Activated CD4-positive, alpha-beta T cell treated with anti-CD3 and anti-CD28 coated beads for 1 hour (primary cell): ENCODE measurements at regions not wholly inside any gene's neighbourhood (a gene's known extent, or its start where the extent isn't known, plus 50 kb on each side); places are given as distances from the start of the nearest gene placed in this dataset.

ENCODE experiments used
- DNase-seq: peaks from one replicate; pipeline ENCODE4 v3.0.0-alpha.2; 2020

- DNase-seq: no peak
Measured at GRCh38 chr5:68543212-68543611, 327.7 kb downstream of the PIK3R1 start.

DNA sequence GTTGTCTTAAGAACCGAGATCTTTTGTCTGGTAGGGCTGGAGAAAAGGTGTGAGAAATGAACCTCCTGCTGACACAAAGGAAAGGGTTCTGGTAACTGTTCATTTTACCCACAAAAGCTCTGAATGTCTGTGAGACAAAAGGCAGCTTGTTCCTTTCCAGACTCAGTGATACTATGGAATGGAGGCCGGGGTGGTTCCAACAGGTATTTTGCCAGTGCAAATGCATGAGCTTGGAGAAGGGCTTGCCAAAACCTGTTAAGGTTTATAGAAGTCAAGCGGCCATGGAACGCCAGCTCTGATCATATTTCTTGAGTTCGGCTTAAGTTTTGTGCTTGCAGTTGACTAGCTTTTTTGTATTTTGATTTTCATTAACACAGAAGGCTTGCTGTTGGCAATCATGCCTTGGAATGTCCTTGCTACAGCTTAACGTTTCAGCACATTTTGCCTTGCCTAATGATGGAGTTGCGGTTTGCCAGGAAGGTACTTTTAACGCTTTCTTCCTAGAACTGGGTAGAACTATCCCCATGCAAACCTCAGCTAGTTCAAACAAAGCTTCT lies 328.6 kb downstream of the PIK3R1 start:
- DNase-seq: no peak

DNA sequence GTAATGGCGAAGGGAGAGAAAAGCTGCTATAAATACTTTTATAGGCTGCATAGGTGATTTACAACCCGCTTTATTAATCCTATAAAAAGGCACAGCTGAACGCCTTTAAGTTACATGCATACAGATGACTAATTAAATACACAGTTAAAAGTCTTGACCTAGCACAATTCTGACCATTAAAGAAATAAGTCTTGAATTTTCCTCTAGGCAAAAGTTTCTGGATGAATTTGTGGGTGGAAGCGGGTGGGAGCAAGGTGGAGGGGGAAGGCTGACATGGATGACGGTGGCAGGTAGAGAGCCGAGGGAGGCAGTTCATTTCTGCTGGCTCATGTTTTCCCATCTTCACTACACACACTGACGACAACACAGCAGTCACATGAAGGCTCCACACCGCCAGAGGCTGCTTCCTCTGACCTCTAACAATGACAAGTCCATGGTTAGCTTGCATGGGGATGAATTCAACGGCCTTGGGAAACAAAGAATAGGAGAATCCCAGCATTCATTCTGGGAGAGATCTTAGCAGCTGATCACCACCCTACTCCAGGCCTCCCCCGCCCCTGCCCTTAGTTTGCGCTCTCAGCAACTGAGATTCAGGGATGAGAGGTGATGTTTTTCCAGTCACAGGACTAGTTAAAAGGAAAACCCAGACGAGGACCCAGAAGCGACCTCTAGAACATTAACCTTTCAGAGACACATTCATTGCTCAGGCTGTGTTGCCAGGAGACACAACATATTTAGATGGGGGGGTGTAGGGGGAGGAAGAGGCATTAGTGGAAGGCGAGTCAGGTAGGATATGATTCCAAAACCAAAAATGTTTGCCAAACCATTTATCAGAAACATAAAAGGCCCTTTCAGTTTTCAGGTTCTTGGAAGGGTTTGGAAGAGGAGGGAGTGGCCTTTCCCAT lies 329.3 kb downstream of the PIK3R1 start:
- no peak for DNase-seq

- DNase-seq: no peak
Measured at GRCh38 chr5:68545636-68546295, 330.2 kb downstream of the PIK3R1 start.

GRCh38 chr5:68547056-68547455 lies 331.5 kb downstream of the PIK3R1 start:
- DNase-seq: no peak

DNA sequence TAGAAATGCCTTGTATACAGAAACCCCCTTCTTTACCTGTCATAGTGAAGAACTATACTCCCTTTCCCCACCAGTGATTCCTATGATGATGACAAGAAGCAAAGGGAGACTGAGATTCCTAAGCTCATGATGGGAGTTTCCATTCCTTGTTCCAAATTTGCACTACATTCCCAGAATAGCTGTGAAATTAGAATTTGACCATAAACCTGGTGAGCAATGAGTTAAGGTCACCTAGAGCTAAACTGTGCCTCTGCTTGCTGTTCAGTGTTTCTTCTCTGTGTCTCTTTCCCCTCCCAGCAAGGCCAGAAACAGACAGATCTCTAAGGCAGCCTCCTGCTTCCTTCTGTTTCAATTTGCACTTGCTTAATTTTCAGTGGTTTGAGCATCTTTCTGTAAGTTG lies 332.1 kb downstream of the PIK3R1 start:
- DNase-seq: no peak

DNA sequence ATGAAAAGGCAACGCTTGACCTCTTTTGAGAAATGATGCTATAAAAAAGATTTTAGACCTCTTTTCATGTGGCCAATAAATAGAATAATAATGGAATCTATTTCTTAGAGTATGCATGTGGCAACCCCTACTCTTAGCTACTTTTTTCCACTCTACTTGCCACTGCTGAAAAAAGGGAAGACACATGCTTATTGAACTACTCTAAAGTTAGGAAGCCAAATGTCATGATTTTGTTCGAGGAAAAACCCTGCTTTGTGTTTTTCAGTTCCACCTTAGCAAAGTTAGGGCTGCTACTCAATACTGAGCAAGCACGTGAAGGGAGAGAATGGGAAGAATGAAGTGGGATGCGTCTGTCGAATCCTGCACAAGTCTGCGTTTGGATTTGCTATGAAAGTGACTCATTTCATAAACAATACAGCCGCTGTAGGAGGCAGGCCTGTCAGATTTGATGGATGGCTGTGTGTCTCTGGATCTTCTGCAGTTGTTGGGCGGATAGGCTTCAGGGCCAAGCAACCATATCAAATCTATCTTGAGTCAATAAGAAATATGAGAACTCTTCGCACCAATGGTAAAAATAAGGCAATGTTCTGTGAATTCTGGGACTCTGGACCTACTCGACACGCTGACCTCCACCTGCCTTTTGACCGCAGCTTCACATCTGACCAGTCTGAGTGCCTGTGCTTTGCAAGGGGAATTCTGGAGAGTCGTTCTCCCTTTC lies 333.6 kb downstream of the PIK3R1 start:
- no peak for DNase-seq

- no peak for DNase-seq
Measured at GRCh38 chr5:68550015-68550414, 334.5 kb downstream of the PIK3R1 start.

DNA sequence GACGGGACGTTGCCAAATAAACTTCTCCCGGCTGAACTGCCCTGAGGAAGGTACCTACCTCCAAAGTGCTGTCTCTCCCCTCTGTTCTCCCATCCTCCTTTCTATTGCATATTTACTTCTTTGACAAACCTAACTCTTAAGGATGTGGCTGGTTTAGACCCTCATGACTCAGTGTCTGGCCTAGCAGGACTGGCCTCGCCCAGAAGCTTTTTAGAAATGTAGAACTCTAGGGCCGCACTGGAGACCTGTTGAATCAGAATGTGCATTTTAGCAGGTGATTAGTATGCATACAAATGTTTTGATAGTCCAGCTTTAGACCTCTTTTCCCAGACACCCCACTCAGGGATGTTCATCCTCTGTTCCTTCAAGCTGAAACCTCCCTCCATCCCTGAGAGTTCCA lies 335.9 kb downstream of the PIK3R1 start:
- DNase-seq: no peak

DNA sequence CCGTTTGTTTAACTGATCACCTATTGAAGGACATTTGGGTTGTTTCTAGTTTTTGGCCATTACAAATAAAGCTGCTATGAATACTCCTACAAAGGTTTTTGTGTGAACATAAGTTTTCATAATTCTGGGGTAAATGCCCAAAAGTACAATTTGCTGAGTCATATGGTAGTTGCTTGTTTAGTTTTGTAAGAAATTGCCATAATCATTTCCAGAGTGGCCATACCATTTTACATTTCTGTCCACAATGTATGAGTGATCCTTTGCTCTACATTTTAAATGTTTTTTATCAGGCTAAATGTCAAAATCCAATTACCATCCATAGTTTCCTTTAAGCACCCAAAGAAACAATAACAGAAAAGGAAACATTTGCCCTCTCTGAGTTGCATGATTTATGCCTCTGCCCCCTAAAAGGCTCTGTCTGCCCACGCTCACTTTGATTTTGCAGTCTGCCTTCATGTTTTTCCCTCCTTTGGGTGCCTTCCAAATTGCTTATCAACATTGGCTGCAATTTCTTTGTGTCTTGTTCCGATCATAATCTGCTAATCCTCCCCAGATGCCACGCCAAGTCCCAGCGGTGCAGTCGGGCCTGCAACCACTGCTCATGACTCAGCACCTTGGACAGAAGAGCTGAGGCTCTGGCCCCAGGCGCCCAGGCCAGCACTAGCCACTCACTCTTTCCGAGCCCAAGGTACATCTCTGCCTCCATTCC lies 339.2 kb downstream of the PIK3R1 start:
- DNase-seq: no peak

DNA sequence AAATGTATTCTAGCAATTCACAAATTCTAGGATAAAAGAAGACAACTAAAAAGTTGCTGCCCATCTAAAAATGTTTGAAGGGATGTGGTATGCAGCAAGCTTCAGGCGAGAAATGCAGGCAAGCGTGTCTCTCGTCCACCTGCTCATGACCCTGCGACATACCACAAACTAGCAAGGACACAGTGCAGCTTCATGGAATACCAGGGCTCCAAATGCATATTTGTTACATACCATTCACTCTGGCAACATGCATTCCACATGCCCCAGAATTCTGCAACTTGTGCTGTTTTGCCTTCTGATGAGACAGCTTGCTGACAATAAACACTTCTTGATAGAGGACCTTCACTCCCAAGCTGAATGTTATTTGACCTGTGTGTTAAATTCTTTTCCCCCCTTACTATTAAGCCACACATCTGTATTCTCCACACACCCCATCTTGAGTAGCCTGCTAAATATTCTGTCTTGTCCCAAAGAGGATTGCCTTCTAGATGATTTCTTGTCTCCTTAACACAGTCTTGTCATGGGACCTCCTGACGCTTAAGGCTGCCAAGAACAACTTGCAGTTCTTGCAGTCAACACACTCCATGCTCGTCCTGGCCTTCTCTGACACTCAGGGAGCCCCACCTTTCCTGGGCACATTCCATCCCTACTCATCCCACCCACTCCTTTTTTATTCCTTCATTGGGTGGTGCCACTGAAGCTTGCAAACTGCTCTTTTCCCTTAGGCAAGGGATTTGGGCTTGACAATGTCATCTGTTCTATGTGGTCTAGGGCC lies 340.5 kb downstream of the PIK3R1 start:
- no peak for DNase-seq

DNA sequence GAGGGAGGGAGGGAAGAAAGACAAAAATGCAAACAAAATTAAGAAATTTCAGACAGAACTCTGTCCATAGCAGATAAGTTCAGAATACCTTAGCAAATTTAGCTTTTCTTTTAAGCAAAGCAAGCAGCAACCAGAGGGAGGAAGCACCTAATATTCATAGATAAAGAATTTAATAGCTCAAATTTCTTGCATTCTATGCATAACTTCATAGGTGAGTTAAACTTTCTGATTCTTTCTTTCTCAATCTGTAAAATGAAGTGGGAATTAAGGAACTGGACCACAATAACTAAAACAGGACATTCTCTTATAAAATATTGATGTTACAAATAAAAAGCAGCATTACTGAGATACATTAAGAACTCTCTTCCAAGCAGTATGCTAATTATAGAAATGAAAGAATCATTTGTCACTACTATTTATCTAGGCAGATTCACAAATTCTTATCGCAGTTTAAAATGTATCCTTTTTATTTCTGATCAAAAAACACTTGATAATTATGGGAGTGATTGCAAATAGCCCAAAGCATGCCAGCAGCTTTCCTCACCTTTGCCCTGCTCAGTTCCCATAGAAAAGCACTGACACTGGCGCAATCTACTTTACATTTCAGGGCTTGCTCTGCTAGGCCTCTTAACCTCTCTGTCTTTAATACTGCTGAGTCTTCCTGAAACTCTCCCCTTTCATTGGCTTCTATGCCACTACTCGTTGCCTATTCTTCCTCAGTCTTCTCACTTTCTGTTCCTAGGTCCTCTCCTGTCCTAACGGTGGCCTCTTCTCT lies 341.8 kb downstream of the PIK3R1 start:
- DNase-seq: no peak

DNA sequence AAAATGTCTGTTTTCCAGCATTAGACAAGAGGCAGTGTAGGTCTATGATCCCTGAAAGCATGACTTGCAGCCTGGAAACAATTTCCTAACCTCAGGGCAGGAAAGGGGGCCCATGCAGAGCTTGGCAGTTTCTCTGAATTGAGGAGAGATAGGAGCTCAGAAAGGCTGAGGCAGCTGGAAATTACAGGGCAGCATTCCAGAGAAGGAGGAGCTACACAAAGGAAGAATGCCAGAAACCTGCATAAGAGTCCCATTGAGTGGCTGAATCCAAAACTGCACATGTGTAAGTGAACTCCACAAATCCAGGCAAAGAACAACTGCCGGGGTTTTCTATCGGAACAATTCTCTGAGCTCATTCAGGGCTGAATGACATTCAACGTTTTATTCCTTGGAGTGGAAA lies 346.8 kb downstream of the PIK3R1 start:
- DNase-seq: no peak

GRCh38 chr5:68565427-68565826 lies 349.9 kb downstream of the PIK3R1 start:
- no peak for DNase-seq

- no peak for DNase-seq
Measured at GRCh38 chr5:68576805-68577204, 361.2 kb downstream of the PIK3R1 start.

DNA sequence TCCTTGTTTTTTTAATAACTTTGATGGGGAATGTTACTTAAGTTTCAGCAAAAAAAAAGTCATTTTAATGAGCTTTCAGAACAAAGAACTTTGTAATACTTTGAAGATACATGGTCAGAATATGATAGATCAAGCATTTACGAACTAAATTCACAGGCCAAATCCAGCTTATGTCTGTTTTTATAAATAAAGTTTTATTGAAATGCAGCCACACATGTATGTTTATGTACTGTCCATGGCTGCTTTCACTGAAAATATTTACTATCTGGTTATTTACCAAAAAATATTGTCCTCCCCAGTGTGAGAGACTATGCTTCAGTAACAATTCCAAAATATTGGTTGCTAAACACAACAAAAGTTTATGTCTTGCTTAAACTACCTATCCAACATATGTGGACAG lies 366.7 kb downstream of the PIK3R1 start:
- DNase-seq: no peak

DNA sequence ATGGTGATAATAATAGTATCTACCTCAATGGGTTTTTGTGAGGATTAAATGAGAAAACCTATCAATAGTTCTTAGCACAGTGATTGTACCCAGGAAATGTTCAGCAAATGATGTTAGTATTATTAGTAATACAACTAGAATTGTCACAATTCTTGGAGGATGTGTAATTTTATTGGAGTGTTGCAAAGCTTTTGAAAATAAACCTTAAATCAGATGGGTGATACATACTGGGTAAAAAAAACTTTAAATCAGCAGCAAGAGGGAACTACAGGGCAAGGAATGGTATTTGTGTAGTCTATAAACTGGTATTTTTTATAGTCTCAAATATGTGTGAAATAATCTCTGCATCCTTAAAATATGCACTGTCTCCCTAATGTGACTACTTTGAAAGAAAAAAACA lies 371.6 kb downstream of the PIK3R1 start:
- no peak for DNase-seq

- no peak for DNase-seq
Measured at GRCh38 chr5:68591850-68592249, 376.3 kb downstream of the PIK3R1 start.

- DNase-seq: no peak
Measured at GRCh38 chr5:68592351-68592750, 376.8 kb downstream of the PIK3R1 start.

- DNase-seq: no peak
Measured at GRCh38 chr5:68593211-68593671, 377.7 kb downstream of the PIK3R1 start.

- DNase-seq: no peak
Measured at GRCh38 chr5:68612972-68613371, 397.4 kb downstream of the PIK3R1 start.
